Stomach (tissue), 4 donors: ENCODE measurements at regions not wholly inside any gene's neighbourhood (a gene's known extent, or its start where the extent isn't known, plus 50 kb on each side); places are given as distances from the start of the nearest gene placed in this dataset.

ENCODE experiments used
- POLR2A ChIP-seq, 4 donors: fragments of 450-650 bp; IDR thresholded peaks; one replicate each; pipeline ENCODE4 v1.6.1; 2016; ENCODE audit warnings: antibody characterized with exemption in 4 of 4, control low read depth in 2 of 4, mild to moderate bottlenecking in 1 of 4, moderate library complexity in 1 of 4
- TF ChIP-seq, protein P1 (sequence below), 7 experiments: fragments of 450-650 bp in 4 of 7; fragments of 200-600 bp in 3 of 7; sonication (generic) in 3 of 7; IDR thresholded peaks; one replicate each; pipeline ENCODE4 v1.5.1; 2016 to 2019; ENCODE audit warnings: antibody characterized with exemption in 7 of 7, control low read depth in 2 of 7, mild to moderate bottlenecking in 1 of 7

DNA sequence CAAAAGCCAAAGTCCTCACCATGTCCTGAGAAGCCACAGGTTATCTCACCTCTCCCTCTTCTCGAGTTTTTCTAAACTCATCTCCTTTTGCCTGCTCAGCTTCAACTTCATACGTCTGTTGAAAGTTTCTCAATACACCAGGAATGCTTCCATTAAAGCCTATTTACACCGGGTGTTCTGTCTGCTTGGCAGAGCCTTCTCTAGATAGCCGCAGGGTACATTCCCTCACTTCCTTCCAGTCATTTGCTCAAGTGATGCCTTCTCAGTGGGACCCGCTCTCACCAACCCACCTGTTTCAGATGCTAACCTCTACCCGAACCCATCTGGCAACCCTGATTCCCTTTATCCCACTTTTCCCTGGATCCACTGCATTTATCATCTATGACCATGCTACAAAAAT, 257.0 kb upstream of the ADGRL2 start:
- TF ChIP-seq, protein P1, sequence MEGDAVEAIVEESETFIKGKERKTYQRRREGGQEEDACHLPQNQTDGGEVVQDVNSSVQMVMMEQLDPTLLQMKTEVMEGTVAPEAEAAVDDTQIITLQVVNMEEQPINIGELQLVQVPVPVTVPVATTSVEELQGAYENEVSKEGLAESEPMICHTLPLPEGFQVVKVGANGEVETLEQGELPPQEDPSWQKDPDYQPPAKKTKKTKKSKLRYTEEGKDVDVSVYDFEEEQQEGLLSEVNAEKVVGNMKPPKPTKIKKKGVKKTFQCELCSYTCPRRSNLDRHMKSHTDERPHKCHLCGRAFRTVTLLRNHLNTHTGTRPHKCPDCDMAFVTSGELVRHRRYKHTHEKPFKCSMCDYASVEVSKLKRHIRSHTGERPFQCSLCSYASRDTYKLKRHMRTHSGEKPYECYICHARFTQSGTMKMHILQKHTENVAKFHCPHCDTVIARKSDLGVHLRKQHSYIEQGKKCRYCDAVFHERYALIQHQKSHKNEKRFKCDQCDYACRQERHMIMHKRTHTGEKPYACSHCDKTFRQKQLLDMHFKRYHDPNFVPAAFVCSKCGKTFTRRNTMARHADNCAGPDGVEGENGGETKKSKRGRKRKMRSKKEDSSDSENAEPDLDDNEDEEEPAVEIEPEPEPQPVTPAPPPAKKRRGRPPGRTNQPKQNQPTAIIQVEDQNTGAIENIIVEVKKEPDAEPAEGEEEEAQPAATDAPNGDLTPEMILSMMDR (IDR thresholded peaks at IDR 0.05), result no peak
- TF ChIP-seq POLR2A (IDR thresholded peaks at IDR 0.05), result no peak
